22Rv1 (cell line): ENCODE measurements at regions not wholly inside any gene's neighbourhood (a gene's known extent, or its start where the extent isn't known, plus 50 kb on each side); places are given as distances from the start of the nearest gene placed in this dataset.

Experiments
- CTCF ChIP-seq: fragments of 450-650 bp; IDR thresholded peaks from 2 replicates; pipeline ENCODE4 v1.5.1; 2017; ENCODE audit warnings: mild to moderate bottlenecking
- ZFX ChIP-seq: fragments of 450-650 bp; IDR thresholded peaks from 2 replicates; pipeline ENCODE4 v1.6.1; 2017; ENCODE audit warnings: antibody characterized with exemption, borderline replicate concordance

GRCh38 chr14:29486132-29486531 lies 441.5 kb downstream of the PRKD1 start:
- TF ChIP-seq CTCF (no peak), ZFX (no peak)
